ENCODE measurements at regions not wholly inside any gene's neighbourhood (a gene's known extent, or its start where the extent isn't known, plus 50 kb on each side); places are given as distances from the start of the nearest gene placed in this dataset.

DNA sequence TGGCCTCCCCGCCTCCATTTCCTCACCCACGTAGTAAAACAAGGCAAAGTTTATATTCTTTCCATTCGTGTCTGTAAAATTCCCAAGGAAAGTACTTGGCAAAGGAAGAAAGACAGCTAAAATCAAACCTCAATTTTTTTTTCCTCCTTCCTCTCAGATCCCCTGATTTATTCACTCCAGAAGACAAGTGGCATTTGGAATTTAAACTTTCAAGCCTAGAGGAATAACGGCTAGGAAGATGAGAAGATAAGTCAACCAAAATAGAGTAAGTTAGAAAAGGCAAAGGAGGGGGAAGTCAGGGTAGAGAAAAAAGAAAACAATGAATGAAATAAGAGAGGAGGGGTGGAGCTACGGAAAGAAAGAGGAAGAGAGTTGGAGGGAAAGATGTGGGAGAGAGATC, 198.9 kb upstream of the PIK3C3 start:
- in situ Hi-C loops (cut with HindIII; ENCODE audit: low sequenced_read_pairs) = no loop called here

DNA sequence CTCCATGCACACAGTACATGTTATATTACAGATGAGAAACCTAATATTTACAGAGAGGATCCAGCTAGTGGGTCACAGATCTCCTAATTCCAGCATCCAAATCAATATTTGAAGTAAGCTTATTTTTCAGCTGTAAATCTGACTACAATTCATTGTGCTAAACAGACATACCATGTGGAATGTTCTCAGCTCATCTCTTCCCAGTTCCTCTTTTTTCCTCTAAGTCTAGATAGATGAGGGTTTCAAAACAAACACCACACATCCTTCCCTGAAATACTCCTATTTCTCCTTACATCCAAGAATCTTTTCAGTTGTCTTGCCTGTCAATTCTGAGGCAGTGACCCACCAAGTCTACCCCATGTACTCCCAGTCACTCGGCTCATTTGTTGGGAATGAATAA, 200.7 kb upstream of the PIK3C3 start:
- in situ Hi-C loops (cut with HindIII; ENCODE audit: low sequenced_read_pairs) = no loop called here

DNA sequence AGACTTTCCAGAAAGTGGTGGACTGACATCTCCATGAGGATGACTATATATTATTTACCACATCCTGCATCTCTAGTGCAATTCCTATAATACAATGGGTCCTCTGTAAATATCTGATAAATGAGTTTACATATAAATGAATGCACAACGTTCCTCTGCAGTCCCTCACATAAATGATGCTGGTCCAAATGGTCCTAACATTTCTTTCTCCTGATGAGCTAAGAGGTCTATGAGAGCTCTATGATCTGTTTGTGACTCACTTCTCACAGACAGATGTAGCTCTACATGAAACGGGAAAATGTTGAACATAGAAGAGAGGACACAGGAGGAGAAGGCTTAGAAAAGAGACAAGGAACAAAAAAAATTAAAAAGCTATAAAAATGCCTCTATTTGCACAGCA, 201.2 kb upstream of the PIK3C3 start:
- in situ Hi-C loops (cut with HindIII; ENCODE audit: low sequenced_read_pairs) = no loop called here

DNA sequence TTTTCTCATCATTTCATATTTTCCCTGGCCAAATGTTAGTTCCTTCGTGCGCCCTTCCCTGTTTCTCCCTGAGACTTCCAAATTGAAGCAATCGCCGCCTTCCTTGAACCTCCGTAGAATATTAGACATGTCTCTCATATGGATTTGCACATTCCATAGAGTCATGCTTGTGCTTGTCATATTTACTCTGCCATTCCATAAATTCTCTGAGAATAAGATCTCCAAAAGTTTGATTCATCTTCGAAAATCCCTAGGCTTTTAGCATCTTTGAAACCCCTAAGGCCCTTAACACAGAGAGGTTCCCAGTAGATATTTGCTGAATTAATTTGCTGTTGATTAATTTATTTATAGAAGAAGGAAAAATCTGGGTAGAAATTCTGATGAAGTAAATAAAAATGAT, 202.2 kb upstream of the PIK3C3 start:
- in situ Hi-C loops (cut with HindIII; ENCODE audit: low sequenced_read_pairs) = no loop called here

DNA sequence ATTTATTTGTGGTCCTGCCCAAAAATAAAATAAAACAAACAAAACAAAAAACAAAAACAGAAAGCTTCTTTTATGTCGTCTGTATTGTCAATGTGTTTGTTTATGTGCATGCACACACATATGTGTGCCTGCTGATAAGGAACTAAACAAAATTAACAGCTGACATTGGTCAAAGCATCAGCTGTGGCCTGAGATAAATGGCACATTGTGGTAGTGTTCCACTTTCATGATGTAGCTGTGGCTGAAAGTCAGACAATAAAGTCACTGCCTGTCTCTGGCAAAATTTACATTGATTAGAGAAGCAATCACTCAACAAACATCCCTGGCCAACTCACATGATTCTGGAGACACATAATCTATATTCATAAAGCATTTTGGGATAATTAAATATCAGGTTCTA, 203.4 kb upstream of the PIK3C3 start:
- in situ Hi-C loops (cut with HindIII; ENCODE audit: low sequenced_read_pairs) = no loop called here

DNA sequence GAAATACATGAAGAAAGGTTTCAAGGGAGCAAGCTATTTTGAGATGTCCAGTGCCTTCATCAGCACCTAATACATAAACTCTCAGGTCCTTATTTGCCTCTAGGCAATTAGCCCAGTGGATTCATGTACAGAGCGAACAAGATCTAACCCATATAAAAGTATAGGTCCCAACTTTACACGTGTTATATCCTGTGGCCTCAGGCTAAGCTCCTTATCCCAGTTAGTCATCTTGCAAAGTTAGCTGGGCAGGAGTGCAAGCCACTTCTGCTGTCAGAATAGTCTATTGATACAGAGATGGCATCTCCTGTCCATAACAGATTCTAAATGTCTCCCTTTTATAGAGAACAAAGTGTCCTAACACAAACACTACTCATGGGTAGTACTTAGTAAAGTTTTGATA, 203.9 kb upstream of the PIK3C3 start:
- in situ Hi-C loops (cut with HindIII; ENCODE audit: low sequenced_read_pairs) = no loop called here

DNA sequence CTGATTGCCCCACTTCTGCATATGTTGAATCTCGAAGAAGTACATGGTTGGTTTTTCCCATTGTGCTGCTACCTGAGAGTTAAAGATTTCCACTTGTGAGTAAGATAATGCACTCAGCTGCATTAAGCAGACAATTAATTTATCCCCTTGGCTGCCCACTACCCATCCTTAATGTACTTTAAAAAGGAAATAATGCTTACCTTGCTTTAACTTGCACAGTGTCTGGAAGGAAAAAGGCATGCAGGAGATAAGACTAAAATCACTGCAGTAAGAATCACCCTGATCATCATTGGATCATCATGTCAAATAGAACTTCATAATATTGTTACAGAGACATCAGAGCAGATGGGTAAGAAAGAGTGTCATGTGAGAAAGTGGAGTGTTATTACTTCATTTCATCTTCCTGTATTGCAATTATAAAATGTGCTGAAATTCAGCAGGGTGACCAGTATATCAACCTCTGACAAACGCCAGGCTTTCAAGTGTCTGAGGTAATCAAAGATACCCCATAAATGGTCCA, 207.3 kb upstream of the PIK3C3 start:
- in situ Hi-C loops (cut with HindIII; ENCODE audit: low sequenced_read_pairs) = no loop called here

DNA sequence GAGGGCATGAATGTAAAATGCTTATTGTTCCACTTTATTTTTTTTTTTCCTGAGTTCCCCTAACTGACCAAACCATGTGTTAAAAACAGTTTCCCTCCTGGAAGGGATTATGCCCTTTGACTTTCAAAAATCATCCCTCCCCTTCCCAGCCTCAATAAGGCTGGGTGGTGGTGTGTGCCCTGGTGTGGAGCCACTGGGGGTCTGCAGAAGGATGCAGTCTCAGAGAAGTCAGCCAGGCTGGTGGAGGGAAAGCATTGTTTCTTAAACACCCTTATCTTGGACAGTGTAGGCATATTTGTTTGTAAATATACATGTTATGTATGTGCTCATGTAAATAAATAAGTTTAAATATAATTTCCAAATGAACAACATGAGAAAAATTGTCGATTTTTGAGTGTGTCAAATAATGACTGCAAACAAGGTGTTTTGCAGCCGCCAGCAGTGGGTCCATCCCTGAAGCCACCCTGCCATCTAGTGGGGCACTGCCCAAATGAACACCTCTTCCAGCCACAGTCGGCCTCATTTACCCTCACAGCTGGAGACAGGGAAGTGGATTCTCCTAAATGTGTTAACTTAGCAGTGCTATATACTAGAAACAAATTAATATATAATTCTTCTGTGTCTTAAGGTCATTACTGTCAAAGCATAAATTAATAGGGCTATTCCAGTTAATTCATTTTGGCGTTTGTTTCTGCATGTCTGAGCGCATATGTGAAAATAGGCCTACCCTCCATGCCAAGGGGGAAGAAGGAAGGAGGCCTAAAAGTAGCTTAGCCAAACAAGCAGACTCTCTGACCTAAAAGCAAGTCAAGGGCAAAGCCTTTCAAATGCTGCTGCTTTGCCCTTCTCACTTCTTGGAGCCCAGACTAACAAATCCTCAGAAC, 209.6 kb upstream of the PIK3C3 start:
- in situ Hi-C loops (cut with HindIII; ENCODE audit: low sequenced_read_pairs) = no loop called here

DNA sequence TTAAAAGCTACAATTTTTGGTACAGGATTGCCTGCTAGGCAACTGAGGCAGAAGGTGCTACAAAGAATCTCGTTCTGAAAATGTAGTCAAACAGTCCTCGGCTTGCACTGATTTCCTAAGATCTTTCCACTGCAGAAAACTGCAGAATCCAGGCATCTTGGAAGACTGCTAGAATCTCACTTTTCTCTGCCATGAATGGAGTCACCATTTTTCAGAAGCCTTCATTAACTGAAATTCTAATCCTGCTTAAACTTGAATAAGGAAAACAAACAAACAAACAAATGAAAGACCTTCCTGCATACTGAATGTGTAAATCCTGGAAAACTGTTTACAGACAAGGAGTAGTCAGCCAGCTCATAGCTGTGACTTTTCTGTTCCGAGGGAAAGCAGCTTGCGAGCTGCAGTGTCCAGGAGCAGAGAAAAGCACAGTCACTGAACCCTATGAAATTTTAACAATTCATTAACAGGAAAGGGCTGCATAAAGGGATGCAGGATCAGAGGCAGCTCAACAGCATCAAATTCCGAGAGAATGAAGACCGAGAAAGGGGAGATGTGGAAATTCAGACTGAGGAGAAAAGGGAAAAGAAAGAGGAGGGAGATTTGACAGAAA, 210.5 kb upstream of the PIK3C3 start:
- in situ Hi-C loops (cut with HindIII; ENCODE audit: low sequenced_read_pairs) = no loop called here

DNA sequence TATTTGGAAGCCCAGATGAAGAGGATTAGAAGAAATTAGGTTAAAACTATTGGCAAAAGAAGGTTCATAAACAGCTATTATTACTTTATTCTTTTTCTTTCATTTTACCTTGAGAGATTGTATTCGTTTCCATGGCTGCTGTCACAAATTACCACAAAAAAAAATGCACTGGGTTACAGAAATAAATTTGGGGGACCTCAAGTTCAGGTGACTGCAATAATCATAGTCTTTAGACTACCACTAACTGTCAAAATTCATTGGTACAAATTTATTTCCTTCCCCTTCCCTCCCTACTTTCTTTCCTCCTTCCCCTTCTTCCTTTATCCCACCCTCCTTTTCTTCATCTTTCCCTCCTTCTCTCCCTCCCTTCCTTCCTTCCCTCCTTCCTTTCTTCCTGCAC, 217.8 kb upstream of the PIK3C3 start:
- in situ Hi-C loops (cut with HindIII; ENCODE audit: low sequenced_read_pairs) = no loop called here

DNA sequence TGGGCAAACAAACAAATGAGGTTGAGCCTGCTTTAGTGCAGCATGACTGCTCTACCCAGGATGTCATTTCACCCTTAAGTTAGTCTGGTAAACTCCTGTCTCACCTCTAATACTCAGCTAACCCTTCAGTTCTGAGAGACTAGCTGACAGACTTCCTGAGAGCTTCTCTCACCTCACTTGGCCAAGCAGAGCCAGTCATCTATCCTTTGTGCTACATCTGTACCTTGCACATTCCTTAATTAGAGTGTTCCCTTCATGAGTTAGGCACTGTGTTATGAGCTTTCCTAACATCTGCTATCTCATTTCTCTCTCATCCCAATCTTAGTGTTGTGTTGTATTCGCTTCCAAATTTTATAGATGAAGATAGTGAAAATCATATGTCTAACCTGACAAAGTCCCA, 220.1 kb upstream of the PIK3C3 start:
- in situ Hi-C loops (cut with HindIII; ENCODE audit: low sequenced_read_pairs) = no loop called here

DNA sequence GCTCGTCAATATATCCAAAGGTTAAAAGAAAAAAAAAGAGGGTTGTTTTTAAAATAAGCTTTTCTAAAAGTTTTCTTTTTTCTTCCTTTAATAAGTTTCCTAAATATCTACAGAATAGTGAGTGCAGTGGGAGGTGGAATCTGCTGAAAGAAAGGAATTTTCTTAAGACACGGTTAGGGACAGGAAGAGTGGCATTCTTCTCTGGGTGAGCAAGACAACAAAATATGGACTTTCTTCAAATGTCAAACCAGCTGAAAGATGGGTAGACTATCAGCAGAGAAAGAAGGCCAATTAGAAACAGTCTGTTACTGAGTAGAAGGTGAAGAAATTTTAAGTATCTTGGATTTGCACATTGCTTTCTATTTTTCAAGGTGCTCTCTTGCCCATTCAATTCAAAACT, 222.7 kb upstream of the PIK3C3 start:
- in situ Hi-C loops (cut with HindIII; ENCODE audit: low sequenced_read_pairs) = no loop called here

DNA sequence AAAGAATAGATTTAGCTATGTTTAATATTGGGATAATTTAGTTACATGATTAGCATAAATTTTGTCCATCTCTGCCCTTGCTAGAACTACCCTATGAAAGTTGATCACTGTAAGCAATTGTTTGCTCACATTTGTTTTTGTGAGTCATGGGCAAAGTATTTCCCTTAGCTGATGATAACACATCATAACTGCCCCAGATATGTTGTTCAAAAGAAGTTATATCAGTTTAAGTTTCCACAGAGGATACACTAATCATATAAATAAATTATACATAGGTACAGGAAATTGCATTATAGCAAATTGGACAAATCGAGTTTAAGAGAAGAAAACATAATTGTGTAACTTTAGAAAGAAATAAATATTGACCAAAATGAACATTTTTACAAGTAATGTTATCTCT, 223.2 kb upstream of the PIK3C3 start:
- in situ Hi-C loops (cut with HindIII; ENCODE audit: low sequenced_read_pairs) = no loop called here

DNA sequence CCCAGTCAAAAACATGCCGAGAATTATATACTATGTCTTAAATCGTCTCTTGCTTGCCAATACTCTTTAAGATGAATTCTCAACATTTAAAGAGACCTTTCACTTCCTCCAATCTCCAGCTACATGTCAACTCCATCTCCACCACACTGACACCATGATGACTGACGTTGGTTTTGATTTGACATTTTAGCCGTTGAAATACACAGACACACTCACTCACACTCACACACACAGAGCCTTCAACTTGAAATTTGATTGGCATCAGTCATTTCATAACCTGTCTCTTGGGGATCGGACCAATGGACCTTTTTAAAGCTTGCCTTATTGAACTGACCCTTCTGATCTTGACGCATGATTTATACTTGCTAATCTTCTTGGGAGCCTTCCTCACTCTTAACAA, 230.8 kb upstream of the PIK3C3 start:
- in situ Hi-C loops (cut with HindIII; ENCODE audit: low sequenced_read_pairs) = no loop called here

DNA sequence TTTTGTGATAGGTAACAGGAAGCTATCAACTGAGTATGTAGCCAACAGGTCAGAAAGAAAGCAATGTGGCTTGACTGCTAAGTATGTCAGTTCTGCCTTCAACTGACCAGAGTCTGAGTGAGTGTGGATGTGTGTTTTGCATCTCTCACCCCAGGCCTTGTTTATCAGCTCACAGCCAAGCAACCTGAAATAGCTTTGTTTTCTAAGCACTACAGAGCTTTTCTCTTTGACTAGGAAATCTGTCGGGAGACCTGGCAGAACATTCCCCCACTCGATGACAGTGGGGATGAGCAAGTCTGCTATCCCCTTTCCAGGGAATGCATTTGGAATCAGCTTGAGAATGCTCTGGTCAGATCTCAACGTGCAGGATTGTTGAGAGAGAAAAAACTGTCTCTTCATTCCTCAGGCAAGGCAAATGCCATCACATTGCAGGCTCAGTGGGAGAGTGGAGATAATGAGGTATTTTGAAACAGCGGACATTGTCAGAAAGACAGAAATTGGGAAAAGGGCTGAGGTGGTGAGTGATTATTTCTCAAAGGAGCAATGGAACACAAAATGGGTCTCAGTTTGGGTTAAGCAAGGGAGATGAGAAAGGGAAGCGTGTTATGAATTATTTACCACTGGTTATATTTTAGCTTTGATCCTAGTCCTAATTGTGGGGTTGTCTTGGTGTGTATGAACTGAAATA, 233.8 kb upstream of the PIK3C3 start:
- in situ Hi-C loops (cut with HindIII; ENCODE audit: low sequenced_read_pairs) = no loop called here

DNA sequence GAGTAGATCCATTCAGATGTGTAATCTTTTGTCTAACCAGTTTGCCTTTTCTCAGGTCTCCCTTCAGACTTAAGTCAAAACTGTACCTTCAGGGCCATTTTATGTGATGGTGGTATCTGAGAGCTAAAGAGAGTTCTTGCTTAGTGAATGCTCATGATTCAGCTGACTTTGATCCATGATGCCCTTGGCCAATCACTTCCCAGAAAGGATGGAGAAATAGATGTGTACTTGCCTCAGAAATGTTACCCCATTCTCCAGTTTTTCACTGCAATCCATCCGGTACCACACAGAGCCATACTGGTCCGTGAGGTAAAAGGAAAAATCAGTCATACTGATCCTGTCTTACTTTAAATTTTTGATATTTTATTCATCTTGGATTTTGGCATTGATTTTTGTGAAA, 234.8 kb upstream of the PIK3C3 start:
- in situ Hi-C loops (cut with HindIII; ENCODE audit: low sequenced_read_pairs) = no loop called here

DNA sequence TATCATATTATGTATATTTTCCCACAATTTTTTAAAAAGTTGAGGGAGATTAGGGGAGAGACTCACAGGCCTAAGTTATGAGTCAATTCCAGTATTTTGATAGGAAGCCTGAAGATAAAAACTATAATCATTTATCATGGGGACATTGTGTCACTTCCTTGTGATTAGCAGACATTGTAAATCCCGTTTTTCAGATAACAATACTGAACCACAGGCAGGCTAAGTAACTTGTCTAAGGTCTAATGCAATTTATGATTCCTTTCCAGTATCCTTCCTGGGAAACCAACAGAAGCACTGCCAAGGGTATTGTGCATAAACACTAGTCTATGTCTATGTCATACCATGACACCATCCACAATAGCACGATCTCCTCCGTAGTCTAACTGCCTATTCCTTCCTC, 235.2 kb upstream of the PIK3C3 start:
- in situ Hi-C loops (cut with HindIII; ENCODE audit: low sequenced_read_pairs) = no loop called here

DNA sequence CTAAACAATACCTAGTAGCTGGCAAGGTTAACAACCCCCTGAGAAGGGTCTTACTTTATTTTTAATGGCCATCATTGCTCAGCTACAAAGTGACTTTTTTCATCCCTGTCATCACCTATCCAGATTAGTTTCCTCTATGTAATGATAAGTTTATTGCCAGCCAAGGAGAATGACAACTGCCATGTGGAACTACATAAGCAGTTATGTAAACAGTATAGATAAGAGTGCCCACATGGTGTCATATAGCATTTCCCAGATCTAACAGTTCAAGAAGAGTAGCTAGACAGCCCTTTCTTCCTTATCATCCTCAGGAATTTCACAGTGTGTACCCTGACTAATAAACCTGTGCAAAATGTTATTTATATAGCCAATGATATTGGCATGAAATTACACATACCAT, 240.2 kb upstream of the PIK3C3 start:
- in situ Hi-C loops (cut with HindIII; ENCODE audit: low sequenced_read_pairs) = no loop called here

DNA sequence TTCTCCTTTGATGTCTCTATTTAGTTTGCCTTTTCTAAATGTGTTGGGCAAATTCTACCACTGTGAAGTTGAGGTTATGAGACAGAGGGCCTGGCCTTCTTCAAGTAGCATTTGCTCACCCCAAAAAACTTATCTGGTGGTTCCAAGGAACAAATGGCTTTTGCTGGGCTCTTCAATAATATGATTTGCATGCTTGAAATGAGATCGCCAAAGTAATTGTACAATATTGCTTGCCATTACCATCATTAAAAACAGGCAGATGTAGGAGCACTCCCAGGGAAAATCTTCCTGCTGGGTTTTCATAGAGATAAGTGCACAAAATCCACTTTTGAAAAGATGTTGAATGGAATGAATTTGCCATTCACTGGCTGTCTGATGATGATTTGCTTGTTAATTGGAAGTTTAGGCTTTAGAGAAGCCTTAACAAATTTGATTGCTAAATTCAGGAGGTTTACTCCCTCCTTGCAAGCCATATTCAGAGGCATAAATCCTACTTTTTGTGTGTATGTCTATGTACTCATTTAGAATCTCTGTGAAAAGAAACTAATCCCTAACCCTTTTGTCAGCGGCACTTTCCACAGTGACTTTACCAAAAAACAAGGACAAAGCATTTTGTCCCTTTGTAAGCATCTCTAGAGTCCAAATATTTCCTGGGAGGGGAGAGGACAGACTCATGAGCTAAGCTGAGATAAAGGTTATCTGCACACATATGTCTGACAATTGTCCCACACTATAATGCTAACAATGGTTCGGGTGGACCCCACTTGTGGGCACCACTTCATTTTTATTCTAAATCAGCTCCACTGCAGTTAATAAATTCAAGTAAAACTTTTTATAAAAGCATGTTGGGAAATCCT, 240.8 kb upstream of the PIK3C3 start:
- in situ Hi-C loops (cut with HindIII; ENCODE audit: low sequenced_read_pairs) = no loop called here

DNA sequence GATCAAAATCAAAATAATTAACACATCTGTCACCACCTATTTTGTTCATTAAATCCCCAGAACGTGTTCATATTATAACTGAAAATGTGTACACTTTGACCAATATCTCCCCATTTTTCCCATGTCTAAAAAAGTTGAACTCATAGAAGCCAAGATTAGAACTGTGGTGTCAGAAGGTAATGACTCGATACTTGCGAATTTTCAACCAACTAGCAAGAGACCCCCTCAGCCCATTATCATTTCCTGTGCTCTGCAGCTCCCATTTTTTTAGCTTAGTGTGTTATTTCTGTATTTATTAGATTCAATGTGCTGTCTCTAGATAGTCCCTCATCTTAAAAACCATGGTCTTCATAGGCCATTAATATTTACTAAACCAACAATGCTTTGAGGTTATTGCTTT, 248.7 kb upstream of the PIK3C3 start:
- in situ Hi-C loops (cut with HindIII; ENCODE audit: low sequenced_read_pairs) = no loop called here

All from DLD1 (cell line).